HFF-Myc (cell line): ENCODE measurements at regions not wholly inside any gene's neighbourhood (a gene's known extent, or its start where the extent isn't known, plus 50 kb on each side); places are given as distances from the start of the nearest gene placed in this dataset.
"Not testable (repeated sequence)": the region's sequence is repeated elsewhere in the genome, so short reads cannot be mapped to it uniquely, and the experiment has no call there.

Source experiments
- DNase-seq: peaks from one replicate; pipeline ENCODE4 v3.0.0-alpha.2; 2011; ENCODE audit warnings: low read depth; ENCODE audit errors: extremely low read depth
- H3K4me3 ChIP-seq: replicated peaks from 2 replicates; pipeline ENCODE4 v1.5.1; 2011; ENCODE audit warnings: low read depth, mild to moderate bottlenecking, control low read depth, low read length
- CTCF ChIP-seq: IDR thresholded peaks from 2 replicates; pipeline ENCODE4 v1.5.1; 2012; ENCODE audit warnings: mild to moderate bottlenecking, low read depth, low read length, control low read depth; ENCODE audit errors: missing control alignments

GRCh38 chr1:204773246-204773645 is 87.7 kb upstream of the LRRN2 start:
- H3K4me3 ChIP-seq: no peak overlapping the region
- no peak for DNase-seq
- no peak for TF ChIP-seq CTCF

GRCh38 chr1:204775546-204775945 is 90.0 kb upstream of the LRRN2 start:
- DNase-seq: no peak
- no peak overlapping the region for H3K4me3 ChIP-seq
- TF ChIP-seq CTCF: no peak

- no peak for TF ChIP-seq CTCF
- DNase-seq: no peak
- no peak overlapping the region for H3K4me3 ChIP-seq
These were observed 92.1 kb upstream of the LRRN2 start for GRCh38 chr1:204777591-204777990.

GRCh38 chr1:204780630-204781029 is 90.0 kb upstream of the NFASC start:
- H3K4me3 ChIP-seq: no peak overlapping the region
- DNase-seq: no peak
- no peak for TF ChIP-seq CTCF

- no peak for DNase-seq
- H3K4me3 ChIP-seq: no peak overlapping the region
- no peak for TF ChIP-seq CTCF
These were observed 88.5 kb upstream of the NFASC start for GRCh38 chr1:204782118-204782700.

GRCh38 chr1:204785023-204785422 is 85.6 kb upstream of the NFASC start:
- not testable (repeated sequence) for H3K4me3 ChIP-seq, DNase-seq

GRCh38 chr1:204788470-204788869 is 82.2 kb upstream of the NFASC start:
- no peak overlapping the region for H3K4me3 ChIP-seq
- TF ChIP-seq CTCF: no peak
- DNase-seq: no peak
